ENCODE measurements at regions not wholly inside any gene's neighbourhood (a gene's known extent, or its start where the extent isn't known, plus 50 kb on each side); places are given as distances from the start of the nearest gene placed in this dataset.

DNA sequence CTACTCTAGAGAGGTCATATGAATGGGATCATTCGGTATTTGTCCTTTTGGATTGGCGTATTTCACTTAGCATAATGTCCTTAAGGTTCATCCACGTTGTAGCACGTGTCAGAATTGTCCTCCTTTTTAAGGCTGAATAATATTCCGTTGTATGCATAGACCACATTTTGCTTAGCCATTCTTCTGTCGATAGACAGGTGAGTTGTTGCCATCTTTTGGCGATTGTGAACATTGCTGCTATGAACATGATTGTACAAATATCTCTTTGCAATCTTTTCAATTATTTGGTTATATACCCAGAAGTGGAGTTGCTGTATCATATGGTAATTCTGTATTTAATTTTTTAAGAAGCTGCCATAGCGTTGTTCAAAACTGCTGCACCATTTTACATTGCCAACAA is 52.4 kb upstream of the GOLGA8J start:
- Histone ChIP-seq H3K27ac (ENCODE audit: low read length) (no peak overlapping the region), H3K36me3 (ENCODE audit: control insufficient read depth in 1 of 2, insufficient read depth in 2 of 2, low read length in 2 of 2) (no peaks in the 10 kb centered on the region)

DNA sequence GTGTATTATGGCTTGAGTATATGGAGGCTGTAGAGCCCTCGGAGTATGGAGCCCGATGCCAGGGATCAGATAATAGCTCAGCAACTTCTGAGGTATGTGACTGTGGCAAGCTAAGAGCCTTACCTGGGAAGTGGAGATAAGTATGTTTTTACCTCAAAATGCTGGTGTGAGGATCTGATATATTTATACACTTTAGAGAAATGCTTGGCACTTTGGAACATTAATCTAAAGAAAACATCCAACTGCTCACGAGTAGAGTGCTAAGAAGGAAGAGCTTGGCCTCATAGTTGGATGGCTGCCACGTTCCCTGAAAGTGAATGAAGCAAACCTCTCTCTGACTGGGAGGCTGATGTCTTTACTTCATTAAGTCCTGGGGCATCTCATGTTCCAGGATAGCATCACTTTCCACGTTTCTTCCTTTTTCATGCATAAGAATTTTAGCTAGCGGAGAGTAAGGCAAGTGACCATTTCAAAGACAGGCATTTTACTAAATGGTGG is 58.9 kb upstream of the GOLGA8J start:
- no peaks in the 10 kb centered on the region for H3K36me3 ChIP-seq (ENCODE audit: control insufficient read depth in 1 of 2, insufficient read depth in 2 of 2, low read length in 2 of 2)
- no peaks in the 10 kb centered on the region for H3K27me3 ChIP-seq (ENCODE audit: low read depth, low read length)
- H3K27ac ChIP-seq (ENCODE audit: low read length), result no peak overlapping the region
- H3K9me3 ChIP-seq (ENCODE audit: control insufficient read depth in 1 of 2, low read length in 2 of 2), result no peaks in the 10 kb centered on the region
- H3K4me3 ChIP-seq (ENCODE audit: low read depth in 1 of 2, low read length in 2 of 2), result no peak overlapping the region
- H3K4me1 ChIP-seq (ENCODE audit: control insufficient read depth in 1 of 2, insufficient read depth in 2 of 2, low read length in 2 of 2), result no peaks in the 10 kb centered on the region

More for the DNA sequence above, 52.4 kb upstream of the GOLGA8J start:
- Histone ChIP-seq H3K27me3 (ENCODE audit: low read depth, low read length) (no peaks in the 10 kb centered on the region), H3K4me1 (ENCODE audit: control insufficient read depth in 1 of 2, insufficient read depth in 2 of 2, low read length in 2 of 2) (no peaks in the 10 kb centered on the region), H3K4me3 (ENCODE audit: low read depth in 1 of 2, low read length in 2 of 2) (no peak overlapping the region), H3K9me3 (ENCODE audit: control insufficient read depth in 1 of 2, low read length in 2 of 2) (peaks cover 0 to 5% of the 10 kb centered on the region in 2 donors)

DNA sequence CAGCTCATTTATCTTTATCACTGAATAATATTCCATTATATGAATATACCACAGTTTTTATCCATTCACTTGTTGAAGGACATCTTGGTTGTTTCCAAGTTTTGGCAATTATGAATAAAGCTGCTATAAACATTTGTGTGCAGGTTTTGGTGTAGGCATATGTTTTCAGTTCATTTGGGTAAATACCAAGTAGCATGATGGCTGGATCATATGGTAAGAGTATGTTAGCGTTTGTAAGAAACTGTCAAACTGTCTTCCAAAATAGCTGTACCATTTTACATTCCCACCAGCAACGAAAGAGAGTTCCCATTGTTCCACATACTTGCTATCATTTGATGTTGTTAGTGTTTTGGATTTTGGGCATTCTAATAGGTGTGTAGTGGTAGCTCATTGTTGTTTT is 72.0 kb upstream of the GOLGA8J start:
- H3K4me3 ChIP-seq (ENCODE audit: low read depth in 1 of 2, low read length in 2 of 2), result no peak overlapping the region
- H3K9me3 ChIP-seq (ENCODE audit: control insufficient read depth in 1 of 2, low read length in 2 of 2), result no peaks in the 10 kb centered on the region
- no peak overlapping the region for H3K27ac ChIP-seq (ENCODE audit: low read length)
- no peaks in the 10 kb centered on the region for H3K4me1 ChIP-seq (ENCODE audit: control insufficient read depth in 1 of 2, insufficient read depth in 2 of 2, low read length in 2 of 2)
- H3K36me3 ChIP-seq (ENCODE audit: control insufficient read depth in 1 of 2, insufficient read depth in 2 of 2, low read length in 2 of 2), result no peaks in the 10 kb centered on the region
- H3K27me3 ChIP-seq (ENCODE audit: low read depth, low read length), result no peaks in the 10 kb centered on the region

DNA sequence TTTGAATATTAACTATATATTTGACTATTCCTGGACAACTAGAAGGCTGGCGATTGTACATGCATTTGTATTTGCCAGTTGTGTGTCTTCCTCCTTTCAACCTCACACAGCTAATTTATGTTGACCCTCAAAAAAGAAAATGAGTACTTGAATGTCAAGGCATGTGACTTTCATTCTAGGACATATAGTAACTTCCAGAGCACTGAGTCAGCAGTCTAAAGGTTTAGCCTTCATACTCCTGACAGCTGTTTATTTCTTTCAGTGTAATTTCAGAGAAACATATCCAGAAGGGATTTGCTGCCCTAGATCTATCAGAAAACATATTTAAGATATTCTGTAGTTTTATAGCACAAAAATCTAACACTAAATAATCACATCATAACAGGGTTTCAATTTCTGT is 74.6 kb upstream of the GOLGA8J start:
- no peaks in the 10 kb centered on the region for H3K27me3 ChIP-seq (ENCODE audit: low read depth, low read length)
- no peak overlapping the region for H3K27ac ChIP-seq (ENCODE audit: low read length)
- H3K4me1 ChIP-seq (ENCODE audit: control insufficient read depth in 1 of 2, insufficient read depth in 2 of 2, low read length in 2 of 2), result no peaks in the 10 kb centered on the region
- H3K36me3 ChIP-seq (ENCODE audit: control insufficient read depth in 1 of 2, insufficient read depth in 2 of 2, low read length in 2 of 2), result no peaks in the 10 kb centered on the region
- no peak overlapping the region for H3K4me3 ChIP-seq (ENCODE audit: low read depth in 1 of 2, low read length in 2 of 2)
- no peaks in the 10 kb centered on the region for H3K9me3 ChIP-seq (ENCODE audit: control insufficient read depth in 1 of 2, low read length in 2 of 2)

DNA sequence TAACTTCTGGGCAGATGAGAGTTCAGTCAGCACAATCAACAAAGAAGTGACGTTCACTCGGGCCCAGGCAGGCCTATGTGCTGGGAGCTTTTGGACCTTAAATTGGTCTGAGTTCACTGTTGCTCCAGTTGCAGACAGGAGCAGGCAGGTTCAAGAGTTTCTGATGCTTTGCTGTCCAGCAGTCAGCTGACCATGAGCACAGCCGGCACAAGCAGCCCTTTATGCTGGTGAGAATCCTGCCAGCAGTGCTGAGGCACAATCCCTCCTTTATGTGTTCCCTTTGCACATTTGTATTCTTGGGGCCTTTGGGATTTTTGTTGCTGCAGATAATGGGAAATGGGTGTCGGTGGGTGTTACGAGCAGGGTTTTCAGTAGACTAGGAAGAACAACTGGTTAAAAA is 81.2 kb upstream of the GOLGA8J start:
- H3K4me3 ChIP-seq (ENCODE audit: low read depth in 1 of 2, low read length in 2 of 2), result no peak overlapping the region
- H3K9me3 ChIP-seq (ENCODE audit: control insufficient read depth in 1 of 2, low read length in 2 of 2), result no peaks in the 10 kb centered on the region
- no peaks in the 10 kb centered on the region for H3K4me1 ChIP-seq (ENCODE audit: control insufficient read depth in 1 of 2, insufficient read depth in 2 of 2, low read length in 2 of 2)
- H3K27me3 ChIP-seq (ENCODE audit: low read depth, low read length), result no peaks in the 10 kb centered on the region
- no peaks in the 10 kb centered on the region for H3K36me3 ChIP-seq (ENCODE audit: control insufficient read depth in 1 of 2, insufficient read depth in 2 of 2, low read length in 2 of 2)
- no peak overlapping the region for H3K27ac ChIP-seq (ENCODE audit: low read length)

DNA sequence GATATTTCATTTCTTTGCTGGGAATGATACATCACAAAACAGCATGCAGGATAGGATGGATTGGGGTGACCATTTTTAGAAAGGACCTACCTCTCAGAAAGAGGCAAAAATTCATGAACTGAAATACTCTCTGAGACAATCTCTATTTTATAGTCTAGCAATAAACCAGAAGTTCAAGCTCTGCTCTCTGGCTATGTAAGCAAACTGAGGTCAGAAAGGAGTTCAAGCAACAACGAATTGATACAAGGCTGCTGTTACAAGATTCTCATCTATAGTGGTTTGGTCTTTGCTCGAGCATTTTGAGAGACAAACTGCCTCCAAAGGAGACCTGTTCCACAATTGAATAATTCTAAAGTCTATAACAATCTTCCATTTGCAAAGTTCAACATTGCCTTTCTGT is 84.7 kb upstream of the GOLGA8J start:
- H3K4me1 ChIP-seq (ENCODE audit: control insufficient read depth in 1 of 2, insufficient read depth in 2 of 2, low read length in 2 of 2), result no peaks in the 10 kb centered on the region
- no peak overlapping the region for H3K4me3 ChIP-seq (ENCODE audit: low read depth in 1 of 2, low read length in 2 of 2)
- H3K27me3 ChIP-seq (ENCODE audit: low read depth, low read length), result no peaks in the 10 kb centered on the region
- no peaks in the 10 kb centered on the region for H3K36me3 ChIP-seq (ENCODE audit: control insufficient read depth in 1 of 2, insufficient read depth in 2 of 2, low read length in 2 of 2)
- H3K27ac ChIP-seq (ENCODE audit: low read length), result no peak overlapping the region
- no peaks in the 10 kb centered on the region for H3K9me3 ChIP-seq (ENCODE audit: control insufficient read depth in 1 of 2, low read length in 2 of 2)

DNA sequence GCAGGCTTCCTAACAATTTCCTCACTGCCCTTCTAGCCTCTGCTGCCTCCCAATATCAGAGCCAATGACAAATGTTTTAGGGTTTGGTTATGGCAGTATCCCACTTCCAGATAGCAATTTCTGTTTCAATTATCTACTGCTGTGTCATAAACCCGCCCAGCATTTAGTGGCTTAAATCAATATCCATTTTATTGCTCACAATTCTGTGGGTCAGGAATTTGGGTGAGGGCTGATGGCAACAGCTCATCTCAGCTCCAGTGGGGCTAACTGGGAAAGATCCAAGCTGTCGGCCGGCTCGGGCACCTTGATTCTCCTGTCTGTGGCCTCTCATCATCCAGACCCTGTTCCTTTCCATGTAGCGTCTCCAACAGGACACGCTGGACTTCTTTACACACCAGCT is 85.3 kb upstream of the GOLGA8J start:
- Histone ChIP-seq H3K9me3 (ENCODE audit: control insufficient read depth in 1 of 2, low read length in 2 of 2) (no peaks in the 10 kb centered on the region), H3K27ac (ENCODE audit: low read length) (no peak overlapping the region), H3K27me3 (ENCODE audit: low read depth, low read length) (no peaks in the 10 kb centered on the region), H3K4me3 (ENCODE audit: low read depth in 1 of 2, low read length in 2 of 2) (no peak overlapping the region), H3K36me3 (ENCODE audit: control insufficient read depth in 1 of 2, insufficient read depth in 2 of 2, low read length in 2 of 2) (no peaks in the 10 kb centered on the region), H3K4me1 (ENCODE audit: control insufficient read depth in 1 of 2, insufficient read depth in 2 of 2, low read length in 2 of 2) (no peaks in the 10 kb centered on the region)

DNA sequence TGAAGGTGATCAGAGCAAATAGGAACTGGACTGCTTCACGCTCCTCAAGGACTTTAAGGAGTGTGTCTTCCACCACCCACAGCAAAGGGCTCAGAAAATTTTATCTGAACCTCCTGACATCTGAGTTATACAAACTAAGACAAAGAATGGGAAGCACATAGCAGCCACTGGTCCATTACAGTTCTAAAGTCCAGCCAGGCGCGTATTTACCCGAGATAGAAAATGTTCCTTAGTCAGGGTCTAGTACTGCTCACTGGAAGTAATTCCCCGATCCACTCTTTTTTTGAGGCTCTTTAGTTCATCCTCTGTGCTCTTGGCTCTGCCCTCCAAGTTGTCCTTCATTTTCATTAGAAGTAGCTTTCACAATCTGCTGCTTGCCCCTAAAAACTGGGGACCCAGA is 88.5 kb upstream of the GOLGA8J start:
- H3K27me3 ChIP-seq (ENCODE audit: low read depth, low read length), result no peaks in the 10 kb centered on the region
- no peaks in the 10 kb centered on the region for H3K36me3 ChIP-seq (ENCODE audit: control insufficient read depth in 1 of 2, insufficient read depth in 2 of 2, low read length in 2 of 2)

DNA sequence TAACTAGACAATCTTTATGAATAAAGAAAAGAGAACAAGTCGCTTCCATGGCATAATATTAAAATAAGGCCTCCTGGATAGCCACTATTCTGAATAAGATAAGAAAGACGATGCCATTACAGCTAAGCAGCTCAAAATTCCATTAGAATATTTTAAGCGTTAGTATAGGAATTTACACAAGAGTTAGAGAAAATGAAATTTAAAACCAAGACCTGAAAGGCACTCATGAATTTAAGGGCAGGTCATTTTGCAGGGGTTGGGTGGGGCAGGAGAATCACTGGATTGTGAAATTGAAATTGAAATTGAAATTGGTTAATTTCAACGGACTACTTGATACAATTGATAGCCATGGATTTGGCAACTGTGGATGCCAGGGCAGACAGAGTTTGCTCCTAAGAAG is 91.8 kb upstream of the GOLGA8J start:
- no peaks in the 10 kb centered on the region for H3K36me3 ChIP-seq (ENCODE audit: control insufficient read depth in 1 of 2, insufficient read depth in 2 of 2, low read length in 2 of 2)
- H3K9me3 ChIP-seq (ENCODE audit: control insufficient read depth in 1 of 2, low read length in 2 of 2), result no peaks in the 10 kb centered on the region
- H3K27me3 ChIP-seq (ENCODE audit: low read depth, low read length), result no peaks in the 10 kb centered on the region
- no peak overlapping the region for H3K4me3 ChIP-seq (ENCODE audit: low read depth in 1 of 2, low read length in 2 of 2)
- H3K27ac ChIP-seq (ENCODE audit: low read length), result no peak overlapping the region
- H3K4me1 ChIP-seq (ENCODE audit: control insufficient read depth in 1 of 2, insufficient read depth in 2 of 2, low read length in 2 of 2), result no peaks in the 10 kb centered on the region

More for the DNA sequence above, 88.5 kb upstream of the GOLGA8J start:
- H3K4me1 ChIP-seq (ENCODE audit: control insufficient read depth in 1 of 2, insufficient read depth in 2 of 2, low read length in 2 of 2), result no peaks in the 10 kb centered on the region
- H3K27ac ChIP-seq (ENCODE audit: low read length), result no peak overlapping the region
- no peaks in the 10 kb centered on the region for H3K9me3 ChIP-seq (ENCODE audit: control insufficient read depth in 1 of 2, low read length in 2 of 2)
- no peak overlapping the region for H3K4me3 ChIP-seq (ENCODE audit: low read depth in 1 of 2, low read length in 2 of 2)

DNA sequence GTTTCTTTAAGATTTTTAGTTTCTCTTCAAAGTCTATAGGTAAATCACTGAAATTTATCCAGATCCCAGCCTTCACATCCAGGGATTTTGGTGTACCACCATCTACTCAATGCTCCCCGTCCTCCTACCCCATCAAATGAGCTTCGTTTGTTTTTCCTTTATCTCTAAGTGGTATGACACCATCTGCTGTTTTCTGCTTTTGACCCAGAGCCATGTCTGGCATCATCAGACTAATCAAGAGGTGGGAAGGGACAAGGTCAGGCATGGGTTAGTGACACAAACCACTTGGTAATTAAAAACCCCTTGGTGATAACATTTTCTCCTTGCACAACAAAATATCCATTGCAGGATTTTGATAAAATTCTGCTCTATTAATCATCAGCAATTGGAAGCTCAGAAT is 92.7 kb upstream of the GOLGA8J start:
- Histone ChIP-seq H3K4me3 (ENCODE audit: low read depth in 1 of 2, low read length in 2 of 2) (no peak overlapping the region), H3K27ac (ENCODE audit: low read length) (no peak overlapping the region), H3K4me1 (ENCODE audit: control insufficient read depth in 1 of 2, insufficient read depth in 2 of 2, low read length in 2 of 2) (no peaks in the 10 kb centered on the region), H3K36me3 (ENCODE audit: control insufficient read depth in 1 of 2, insufficient read depth in 2 of 2, low read length in 2 of 2) (no peaks in the 10 kb centered on the region), H3K27me3 (ENCODE audit: low read depth, low read length) (no peaks in the 10 kb centered on the region), H3K9me3 (ENCODE audit: control insufficient read depth in 1 of 2, low read length in 2 of 2) (no peaks in the 10 kb centered on the region)

DNA sequence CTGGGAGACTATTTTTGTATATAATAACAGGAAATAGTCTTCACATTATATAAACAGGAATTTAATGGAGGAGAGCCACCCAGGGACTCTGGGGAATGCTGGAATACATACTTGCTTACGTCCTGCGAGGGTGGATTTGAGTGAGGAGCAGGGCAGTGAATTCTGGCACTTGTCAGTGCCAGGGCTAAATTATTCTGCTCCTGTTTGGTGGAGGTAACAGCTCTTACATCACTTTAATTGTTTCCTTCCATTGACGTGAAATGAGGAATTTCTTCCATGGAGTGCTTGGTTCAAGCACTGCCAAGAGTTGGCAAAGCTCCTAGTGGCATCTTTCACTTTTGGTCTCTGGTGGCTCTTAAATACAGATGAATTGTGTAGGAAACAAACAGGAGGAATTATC is 94.1 kb upstream of the GOLGA8J start:
- no peak overlapping the region for H3K27ac ChIP-seq (ENCODE audit: low read length)
- H3K4me1 ChIP-seq (ENCODE audit: control insufficient read depth in 1 of 2, insufficient read depth in 2 of 2, low read length in 2 of 2), result no peaks in the 10 kb centered on the region
- H3K36me3 ChIP-seq (ENCODE audit: control insufficient read depth in 1 of 2, insufficient read depth in 2 of 2, low read length in 2 of 2), result no peaks in the 10 kb centered on the region
- no peaks in the 10 kb centered on the region for H3K27me3 ChIP-seq (ENCODE audit: low read depth, low read length)
- no peak overlapping the region for H3K4me3 ChIP-seq (ENCODE audit: low read depth in 1 of 2, low read length in 2 of 2)
- no peaks in the 10 kb centered on the region for H3K9me3 ChIP-seq (ENCODE audit: control insufficient read depth in 1 of 2, low read length in 2 of 2)

DNA sequence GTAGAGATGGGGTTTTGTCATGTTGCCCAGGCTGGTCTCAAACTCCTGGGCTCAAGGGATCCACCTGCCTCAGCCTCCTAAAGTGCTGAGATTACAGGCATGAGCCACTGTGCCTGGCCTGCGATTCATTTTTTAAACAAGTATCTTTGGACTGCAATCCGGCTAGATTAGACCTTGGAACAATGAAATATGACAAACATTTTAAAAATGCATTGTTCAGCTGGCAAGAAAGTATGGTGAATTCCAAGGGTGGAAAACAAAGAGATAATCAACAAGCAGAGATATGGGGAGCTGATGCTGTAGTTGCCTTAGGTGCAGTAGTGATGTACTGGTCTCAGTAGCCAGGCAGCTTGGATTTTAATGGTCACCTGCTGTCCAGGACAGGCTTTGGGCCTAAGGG is 95.8 kb upstream of the GOLGA8J start:
- no peaks in the 10 kb centered on the region for H3K4me1 ChIP-seq (ENCODE audit: control insufficient read depth in 1 of 2, insufficient read depth in 2 of 2, low read length in 2 of 2)
- no peaks in the 10 kb centered on the region for H3K27me3 ChIP-seq (ENCODE audit: low read depth, low read length)
- H3K36me3 ChIP-seq (ENCODE audit: control insufficient read depth in 1 of 2, insufficient read depth in 2 of 2, low read length in 2 of 2), result no peaks in the 10 kb centered on the region
- H3K9me3 ChIP-seq (ENCODE audit: control insufficient read depth in 1 of 2, low read length in 2 of 2), result no peaks in the 10 kb centered on the region
- no peak overlapping the region for H3K4me3 ChIP-seq (ENCODE audit: low read depth in 1 of 2, low read length in 2 of 2)
- H3K27ac ChIP-seq (ENCODE audit: low read length), result no peak overlapping the region

Data from muscle layer of duodenum (tissue), 2 donors.